ENCODE measurements at regions not wholly inside any gene's neighbourhood (a gene's known extent, or its start where the extent isn't known, plus 50 kb on each side); places are given as distances from the start of the nearest gene placed in this dataset.
A peak's percentile ranks its signal among the peaks of the same experiment; 100 is the strongest.

DNA sequence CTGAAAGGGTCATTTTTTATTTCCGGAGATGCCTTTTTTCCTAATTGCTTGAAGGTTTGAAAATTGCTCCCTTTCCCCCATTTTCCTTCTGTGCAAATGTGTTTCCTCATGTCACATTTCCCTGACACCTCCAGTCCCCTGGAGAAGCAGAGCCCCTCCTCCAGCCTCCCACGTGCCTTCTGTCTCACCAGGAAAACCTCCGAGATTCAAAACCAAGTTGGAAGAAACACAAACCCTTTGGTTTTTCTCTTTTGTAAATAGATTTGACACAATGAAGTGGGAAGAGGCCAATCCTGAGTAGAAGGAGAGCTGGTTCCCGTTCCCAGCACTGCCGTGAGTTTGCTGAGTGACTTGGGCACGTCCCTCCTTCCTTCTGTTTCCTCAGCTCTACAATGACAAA is 125.4 kb upstream of the MYCN start:
- H3K9me3 ChIP-seq (replicated peaks; ENCODE audit: insufficient read depth, low read length): no peaks in the 10 kb centered on the region
- H3K27ac ChIP-seq (ENCODE audit: low read length): no peak overlapping the region
- no peak overlapping the region for H3K4me2 ChIP-seq (ENCODE audit: low read depth, low read length)
- H3K9ac ChIP-seq (ENCODE audit: low read length): no peak overlapping the region
- no peaks in the 10 kb centered on the region for H3K4me1 ChIP-seq (ENCODE audit: low read length)
- no peaks in the 10 kb centered on the region for H3K79me2 ChIP-seq (ENCODE audit: low read length)
- H3K4me3 ChIP-seq (ENCODE audit: low read length): no peak overlapping the region
- H3K9me2 ChIP-seq (replicated peaks; ENCODE audit: insufficient read depth, low read length): no peaks in the 10 kb centered on the region
- H3K27me3 ChIP-seq (replicated peaks; ENCODE audit: insufficient read depth, low read length): no peaks in the 10 kb centered on the region
- H4K20me1 ChIP-seq (ENCODE audit: insufficient read depth, low read length): no peaks in the 10 kb centered on the region
- TF ChIP-seq, protein P1, sequence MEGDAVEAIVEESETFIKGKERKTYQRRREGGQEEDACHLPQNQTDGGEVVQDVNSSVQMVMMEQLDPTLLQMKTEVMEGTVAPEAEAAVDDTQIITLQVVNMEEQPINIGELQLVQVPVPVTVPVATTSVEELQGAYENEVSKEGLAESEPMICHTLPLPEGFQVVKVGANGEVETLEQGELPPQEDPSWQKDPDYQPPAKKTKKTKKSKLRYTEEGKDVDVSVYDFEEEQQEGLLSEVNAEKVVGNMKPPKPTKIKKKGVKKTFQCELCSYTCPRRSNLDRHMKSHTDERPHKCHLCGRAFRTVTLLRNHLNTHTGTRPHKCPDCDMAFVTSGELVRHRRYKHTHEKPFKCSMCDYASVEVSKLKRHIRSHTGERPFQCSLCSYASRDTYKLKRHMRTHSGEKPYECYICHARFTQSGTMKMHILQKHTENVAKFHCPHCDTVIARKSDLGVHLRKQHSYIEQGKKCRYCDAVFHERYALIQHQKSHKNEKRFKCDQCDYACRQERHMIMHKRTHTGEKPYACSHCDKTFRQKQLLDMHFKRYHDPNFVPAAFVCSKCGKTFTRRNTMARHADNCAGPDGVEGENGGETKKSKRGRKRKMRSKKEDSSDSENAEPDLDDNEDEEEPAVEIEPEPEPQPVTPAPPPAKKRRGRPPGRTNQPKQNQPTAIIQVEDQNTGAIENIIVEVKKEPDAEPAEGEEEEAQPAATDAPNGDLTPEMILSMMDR (IDR thresholded peaks at IDR 0.05; ENCODE audit: low read length): no peak
- TF ChIP-seq EZH2phosphoT487 (IDR thresholded peaks at IDR 0.05; ENCODE audit: low read length) (no peak), EZH2 (optimal IDR thresholded peaks at IDR 0.05; ENCODE audit: low read depth, low read length) (no peak)
- H2AFZ ChIP-seq (ENCODE audit: low read length): 0 out of 2 replicates have a peak overlapping the region, but pooled peaks have one; percentile 15
- H3F3A ChIP-seq (ENCODE audit: insufficient read depth, low read length): no peaks in the 10 kb centered on the region
- no peak for DNase-seq
- H3K36me3 ChIP-seq (replicated peaks; ENCODE audit: insufficient read depth, low read length): no peaks in the 10 kb centered on the region

DNA sequence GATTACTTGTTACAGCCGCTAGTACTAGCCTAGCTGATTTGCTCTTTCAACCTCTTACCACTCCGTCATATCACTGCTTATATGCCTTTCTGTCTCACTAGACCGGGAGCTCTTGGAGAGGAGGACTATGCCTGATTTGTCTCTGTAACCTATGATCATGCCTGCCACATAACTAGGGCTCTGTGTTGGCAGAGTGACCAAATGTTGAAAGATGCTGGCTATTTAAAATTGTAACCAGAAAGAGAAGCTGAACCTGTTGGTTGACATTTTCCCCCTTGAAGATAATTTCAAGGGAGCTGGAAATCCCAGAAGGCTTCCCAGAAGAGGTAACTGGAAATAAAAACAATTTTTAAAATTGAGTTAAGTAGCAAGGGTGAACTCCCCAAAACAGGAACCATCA is 124.1 kb upstream of the MYCN start:
- no peaks in the 10 kb centered on the region for H3K79me2 ChIP-seq (ENCODE audit: low read length)
- H3F3A ChIP-seq (ENCODE audit: insufficient read depth, low read length): no peaks in the 10 kb centered on the region
- no peak overlapping the region for H3K4me3 ChIP-seq (ENCODE audit: low read length)
- TF ChIP-seq EZH2phosphoT487 (IDR thresholded peaks at IDR 0.05; ENCODE audit: low read length) (no peak), EZH2 (optimal IDR thresholded peaks at IDR 0.05; ENCODE audit: low read depth, low read length) (no peak)
- TF ChIP-seq, protein P1 (IDR thresholded peaks at IDR 0.05; ENCODE audit: low read length): no peak
- H3K27me3 ChIP-seq (replicated peaks; ENCODE audit: insufficient read depth, low read length): no peaks in the 10 kb centered on the region
- H2AFZ ChIP-seq (ENCODE audit: low read length): no peak overlapping the region
- H3K36me3 ChIP-seq (replicated peaks; ENCODE audit: insufficient read depth, low read length): no peaks in the 10 kb centered on the region
- no peaks in the 10 kb centered on the region for H3K9me2 ChIP-seq (replicated peaks; ENCODE audit: insufficient read depth, low read length)
- H3K27ac ChIP-seq (ENCODE audit: low read length): no peak overlapping the region
- no peak overlapping the region for H3K4me2 ChIP-seq (ENCODE audit: low read depth, low read length)
- H3K9me3 ChIP-seq (replicated peaks; ENCODE audit: insufficient read depth, low read length): no peaks in the 10 kb centered on the region
- no peaks in the 10 kb centered on the region for H3K4me1 ChIP-seq (ENCODE audit: low read length)
- no peak for DNase-seq
- H3K9ac ChIP-seq (ENCODE audit: low read length): no peak overlapping the region
- H4K20me1 ChIP-seq (ENCODE audit: insufficient read depth, low read length): no peaks in the 10 kb centered on the region

DNA sequence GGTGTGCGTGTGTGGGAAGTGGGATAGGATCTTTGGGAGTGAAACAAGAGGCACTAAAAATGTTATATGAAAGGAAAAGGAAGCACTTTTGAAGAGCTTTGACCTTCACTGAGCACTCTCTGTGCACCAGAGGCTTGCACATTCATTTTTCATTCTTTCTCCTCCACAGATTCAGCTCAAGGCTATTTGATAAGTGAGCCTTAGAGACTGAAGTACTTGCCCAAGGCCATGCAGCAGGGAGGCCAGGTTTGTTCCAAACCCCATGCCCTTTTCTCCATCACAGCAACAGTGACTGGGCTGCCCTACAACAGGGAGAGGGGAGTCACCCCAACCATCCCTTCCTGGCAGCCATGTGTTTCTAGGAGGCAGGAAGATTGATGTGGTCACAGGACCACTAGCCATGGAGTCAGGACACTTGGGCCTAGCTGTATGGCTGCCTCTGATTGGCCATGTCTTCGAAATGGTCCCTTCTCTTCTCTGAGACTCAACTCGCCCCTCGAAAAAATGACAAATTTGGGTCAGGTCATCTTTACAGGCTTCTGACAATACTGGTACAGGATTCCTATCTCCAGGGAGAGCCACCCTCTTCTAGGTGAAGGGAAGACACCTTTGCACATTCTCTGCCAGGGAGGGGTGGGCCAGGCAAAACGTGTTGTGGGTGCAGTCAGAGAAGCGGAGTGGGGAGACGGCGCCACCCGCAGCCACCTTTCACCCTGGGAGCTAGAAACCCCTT is 123.5 kb upstream of the MYCN start:
- Histone ChIP-seq H3K9me3 (replicated peaks; ENCODE audit: insufficient read depth, low read length) (no peaks in the 10 kb centered on the region), H3K9ac (ENCODE audit: low read length) (no peak overlapping the region), H3K9me2 (replicated peaks; ENCODE audit: insufficient read depth, low read length) (no peaks in the 10 kb centered on the region), H3K27ac (ENCODE audit: low read length) (no peak overlapping the region), H3K4me3 (ENCODE audit: low read length) (no peak overlapping the region), H3F3A (ENCODE audit: insufficient read depth, low read length) (no peaks in the 10 kb centered on the region), H3K4me2 (ENCODE audit: low read depth, low read length) (no peak overlapping the region), H3K36me3 (replicated peaks; ENCODE audit: insufficient read depth, low read length) (no peaks in the 10 kb centered on the region), H4K20me1 (ENCODE audit: insufficient read depth, low read length) (no peaks in the 10 kb centered on the region), H2AFZ (ENCODE audit: low read length) (no peak overlapping the region), H3K79me2 (ENCODE audit: low read length) (no peaks in the 10 kb centered on the region), H3K27me3 (replicated peaks; ENCODE audit: insufficient read depth, low read length) (no peaks in the 10 kb centered on the region), H3K4me1 (ENCODE audit: low read length) (no peaks in the 10 kb centered on the region)
- no peak for DNase-seq
- TF ChIP-seq EZH2phosphoT487 (IDR thresholded peaks at IDR 0.05; ENCODE audit: low read length) (no peak), EZH2 (optimal IDR thresholded peaks at IDR 0.05; ENCODE audit: low read depth, low read length) (no peak)
- TF ChIP-seq, protein P1 (IDR thresholded peaks at IDR 0.05; ENCODE audit: low read length): no peak
